Panc1 (cell line): ENCODE measurements at regions not wholly inside any gene's neighbourhood (a gene's known extent, or its start where the extent isn't known, plus 50 kb on each side); places are given as distances from the start of the nearest gene placed in this dataset.

Source experiments
- CTCF ChIP-seq: fragments of 450-650 bp; IDR thresholded peaks from 2 replicates; pipeline ENCODE4 v1.5.1; 2017; ENCODE audit warnings: mild to moderate bottlenecking
- POLR2AphosphoS5 ChIP-seq: IDR thresholded peaks from 2 replicates; pipeline ENCODE4 v1.6.1; 2012; ENCODE audit warnings: mild to moderate bottlenecking, low read depth, low read length, moderate library complexity
- REST ChIP-seq, 2 experiments: IDR thresholded peaks; 2 replicates each; pipeline ENCODE4 v1.6.1; 2011 to 2012; ENCODE audit warnings: low read depth in 2 of 2, control low read depth in 1 of 2, low read length in 1 of 2, mild to moderate bottlenecking in 1 of 2, moderate library complexity in 1 of 2; ENCODE audit not compliant: insufficient read depth in 1 of 2

GRCh38 chr11:122494221-122494620 lies 161.3 kb upstream of the UBASH3B start:
- TF ChIP-seq CTCF, result no peak
- no peak for TF ChIP-seq REST (IDR thresholded peaks at IDR 0.05; ENCODE audit: insufficient read depth in 1 of 2, low read depth in 2 of 2, low read length in 1 of 2)
- no peak for TF ChIP-seq POLR2AphosphoS5
